GM12873 (cell line): ENCODE measurements at regions not wholly inside any gene's neighbourhood (a gene's known extent, or its start where the extent isn't known, plus 50 kb on each side); places are given as distances from the start of the nearest gene placed in this dataset.

Experiments used
- CTCF ChIP-seq: IDR thresholded peaks from 2 replicates; pipeline ENCODE4 v1.5.1; 2012; ENCODE audit warnings: low read depth, mild to moderate bottlenecking, moderate library complexity, low read length, control low read depth; ENCODE audit not compliant: insufficient read depth; ENCODE audit errors: missing control alignments

DNA sequence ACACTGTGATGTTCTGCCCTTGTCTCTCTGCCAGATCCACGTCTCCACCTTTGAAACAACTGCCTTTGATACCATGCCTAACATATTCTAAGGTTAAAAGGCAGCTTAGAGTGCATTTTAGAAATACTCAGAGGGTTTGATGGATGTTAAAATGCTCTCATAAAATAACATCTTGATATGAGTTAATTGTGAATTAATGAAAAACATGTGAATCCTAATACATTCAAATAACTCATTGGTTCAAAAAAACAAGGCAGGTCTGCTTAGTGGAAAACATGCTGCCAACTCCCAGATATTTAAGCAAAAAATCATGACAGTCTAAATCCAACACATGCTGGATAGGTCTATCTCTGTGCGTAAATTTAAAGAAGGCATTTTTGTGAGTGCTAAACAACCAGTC is 291.8 kb downstream of the AHR start:
- TF ChIP-seq CTCF, result no peak

DNA sequence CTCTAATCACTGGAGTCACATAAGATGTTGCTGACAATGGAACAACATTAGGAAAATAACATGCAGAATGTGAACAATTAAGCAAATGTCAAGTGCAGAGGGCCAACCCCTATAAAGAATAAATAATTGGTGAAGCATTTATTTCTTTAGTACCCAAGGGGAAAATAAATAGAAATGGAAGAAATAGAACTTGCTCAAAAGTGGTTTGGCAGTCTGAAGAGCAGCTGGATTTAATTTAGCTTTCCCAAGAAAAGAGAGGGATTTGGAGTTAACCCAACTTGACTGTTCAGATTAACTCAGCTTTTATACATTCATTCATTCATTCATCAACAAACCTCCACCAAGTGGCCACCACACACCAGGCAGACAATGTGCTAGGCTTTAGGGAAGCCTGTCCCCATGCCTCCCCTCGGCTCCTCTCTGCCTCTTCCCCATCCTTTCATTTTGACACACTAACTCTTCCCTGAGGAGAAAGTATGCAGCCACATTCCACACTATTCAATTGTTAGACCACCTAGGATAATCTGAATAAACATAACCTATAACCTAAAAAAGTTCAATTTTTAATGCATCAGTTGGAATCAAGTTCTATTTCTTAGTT is 295.5 kb downstream of the AHR start:
- no peak for TF ChIP-seq CTCF

- no peak for TF ChIP-seq CTCF
These were observed 297.1 kb downstream of the AHR start for GRCh38 chr7:17595546-17595945.

- TF ChIP-seq CTCF, result no peak
These were observed 299.9 kb downstream of the AHR start for GRCh38 chr7:17598305-17598704.

- no peak for TF ChIP-seq CTCF
These were observed 300.4 kb downstream of the AHR start for GRCh38 chr7:17598846-17599245.

- no peak for TF ChIP-seq CTCF
These were observed 301.4 kb downstream of the AHR start for GRCh38 chr7:17599733-17600339.

GRCh38 chr7:17600340-17600752 is 301.9 kb downstream of the AHR start:
- no peak for TF ChIP-seq CTCF
